NCI-H2227 (cell line): ENCODE measurements at regions not wholly inside any gene's neighbourhood (a gene's known extent, or its start where the extent isn't known, plus 50 kb on each side); places are given as distances from the start of the nearest gene placed in this dataset.

Source experiments
- DNase-seq: peaks from one replicate; lab custom pipeline; 2025; ENCODE audit not compliant: unreplicated experiment; lab: John Stamatoyannopoulos, UW

DNA sequence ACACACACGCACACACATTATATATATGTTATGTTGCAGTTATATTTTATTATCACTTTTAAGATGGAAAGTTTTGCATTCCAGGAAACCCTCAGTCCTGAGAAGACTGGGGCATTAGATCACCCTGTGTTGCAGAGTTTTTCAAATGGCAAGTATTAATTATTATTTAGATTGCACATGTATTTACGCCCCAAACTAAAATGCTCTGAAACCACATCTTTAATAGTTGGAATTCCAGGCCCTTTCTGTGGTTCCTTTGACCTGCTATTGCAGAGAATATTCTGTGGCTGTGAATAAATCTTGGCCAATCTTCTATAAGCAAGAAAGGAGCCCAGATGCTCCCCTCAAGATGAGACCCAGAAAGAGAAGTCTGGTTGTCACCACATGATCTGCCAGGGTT lies 427.0 kb upstream of the TNP1 start:
- no peak for DNase-seq

DNA sequence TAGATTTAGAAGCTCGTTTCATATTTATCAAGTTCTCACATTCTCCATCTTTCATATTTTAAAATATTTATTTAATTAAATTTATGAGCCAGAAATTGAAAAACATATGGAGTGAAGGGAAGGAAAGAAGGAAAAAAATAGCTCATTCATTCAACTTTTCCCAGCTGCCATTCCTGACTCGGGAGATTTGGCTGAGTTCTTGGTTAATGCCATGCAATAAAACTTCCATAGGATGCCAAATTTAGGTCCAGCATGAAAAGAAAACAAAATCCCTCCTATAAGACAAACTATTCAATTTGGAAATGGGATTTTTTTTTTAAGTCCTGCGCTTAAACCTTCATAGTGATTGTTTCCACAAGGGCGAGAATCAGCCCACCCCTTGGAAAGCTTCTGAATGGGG lies 426.1 kb upstream of the TNP1 start:
- no peak for DNase-seq

DNA sequence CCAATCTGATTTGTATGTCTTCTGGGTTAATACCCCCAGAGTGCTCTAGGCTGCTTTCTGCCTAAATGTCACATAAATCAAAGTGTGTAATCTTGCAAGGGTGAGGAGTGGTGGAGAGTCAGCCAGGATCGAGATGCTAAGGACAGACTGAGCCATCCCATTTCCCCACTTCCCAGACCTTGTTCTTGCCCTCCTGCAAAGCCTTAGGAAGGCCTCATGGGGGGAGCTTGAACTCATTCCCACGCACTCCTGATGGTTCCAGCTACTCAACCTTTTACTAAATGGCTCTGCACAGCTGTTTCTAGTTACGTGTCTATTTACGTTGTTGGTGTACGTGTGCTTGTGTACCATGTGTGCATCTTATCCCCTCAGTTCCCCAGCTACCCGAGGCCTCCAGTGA lies 423.6 kb upstream of the TNP1 start:
- DNase-seq: no peak

DNA sequence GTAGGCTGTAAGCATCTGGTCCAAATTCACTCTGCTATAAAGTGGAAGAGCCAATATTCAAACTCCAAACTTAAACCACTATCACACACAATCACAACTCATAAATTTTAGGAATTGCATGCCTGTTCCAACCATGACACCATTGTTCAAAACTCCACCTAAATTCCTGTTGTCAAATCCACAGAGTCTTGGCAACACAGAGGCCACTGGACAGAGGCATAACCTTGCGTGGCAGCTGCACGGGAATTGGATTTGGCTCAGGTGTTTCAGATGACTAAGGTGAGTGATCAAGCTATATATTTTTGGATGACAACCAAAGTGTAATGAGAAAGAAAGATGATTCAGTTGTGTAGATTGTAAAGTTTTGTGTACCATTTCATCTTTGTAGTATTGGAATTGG lies 422.7 kb upstream of the TNP1 start:
- no peak for DNase-seq

DNA sequence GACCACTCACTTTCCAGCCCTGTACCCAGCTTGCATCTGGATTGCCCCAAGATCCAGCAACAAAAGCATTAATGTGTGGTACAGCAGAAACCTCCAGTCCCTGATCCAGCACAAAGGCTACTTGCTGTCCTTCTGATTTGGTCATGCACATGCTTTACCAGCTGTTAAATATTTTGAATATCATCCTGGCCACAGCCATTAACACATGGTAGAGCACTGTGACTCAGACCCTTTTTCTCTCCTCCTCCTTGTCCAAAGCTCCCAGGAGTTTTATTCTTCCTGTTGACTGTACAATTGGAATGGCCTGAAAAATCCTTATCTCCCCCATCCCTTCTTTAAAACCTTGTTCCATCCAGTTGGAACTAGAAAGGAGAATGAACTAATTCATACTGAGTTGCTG lies 419.7 kb upstream of the TNP1 start:
- no peak for DNase-seq

DNA sequence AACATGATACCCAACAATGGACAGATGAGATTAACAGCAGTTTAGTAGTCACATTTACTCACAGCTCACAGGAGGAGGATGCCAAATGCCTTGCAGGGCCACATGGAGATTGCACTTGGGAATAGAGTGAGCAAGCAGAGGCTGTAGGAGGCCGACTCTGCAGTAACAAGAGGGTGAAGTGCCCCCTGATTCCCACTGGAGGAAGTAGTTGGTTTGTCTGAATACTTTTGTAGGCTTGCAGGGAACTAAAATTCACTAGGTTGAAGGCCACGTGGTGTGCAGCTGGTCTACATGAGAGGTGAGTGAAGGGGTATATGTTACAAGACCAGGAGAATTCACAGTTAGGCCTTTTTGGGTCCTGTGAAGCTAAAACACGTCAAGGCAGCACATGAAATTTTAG lies 419.3 kb upstream of the TNP1 start:
- no peak for DNase-seq

DNA sequence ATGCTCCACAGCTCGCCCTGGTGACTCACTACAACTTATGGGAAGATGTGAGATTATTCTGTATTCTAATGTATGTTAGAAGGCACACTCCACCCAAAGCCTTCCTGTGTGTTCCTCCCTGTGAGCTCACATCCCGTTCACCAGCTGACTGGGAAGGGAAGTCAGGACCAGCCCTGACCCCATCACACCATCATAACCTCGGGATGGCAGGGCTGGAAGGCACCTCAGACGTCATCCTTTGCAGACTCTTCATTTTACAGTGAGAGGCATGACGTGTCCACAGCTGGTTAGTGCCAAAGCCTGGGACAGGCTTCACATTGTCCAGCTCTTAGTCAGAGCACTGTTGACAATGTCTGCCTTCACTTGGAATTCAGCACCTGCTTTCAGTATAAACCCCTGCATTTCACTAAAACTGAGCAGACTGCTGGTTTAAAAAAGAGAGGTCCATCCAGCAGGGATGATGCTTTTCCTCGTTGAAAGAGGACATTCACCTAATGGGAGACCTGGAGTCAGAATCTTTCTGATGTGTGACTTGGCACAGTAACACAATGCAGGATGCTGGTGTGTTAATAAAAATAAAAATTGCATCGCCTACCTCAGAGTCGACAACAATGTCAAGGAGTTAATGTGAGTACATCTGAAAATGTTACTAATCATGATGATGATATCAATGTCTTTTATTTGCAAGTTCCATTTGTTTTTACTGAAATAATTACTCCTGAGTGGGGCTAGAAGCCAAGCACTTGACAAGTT lies 418.0 kb upstream of the TNP1 start:
- no peak for DNase-seq

DNA sequence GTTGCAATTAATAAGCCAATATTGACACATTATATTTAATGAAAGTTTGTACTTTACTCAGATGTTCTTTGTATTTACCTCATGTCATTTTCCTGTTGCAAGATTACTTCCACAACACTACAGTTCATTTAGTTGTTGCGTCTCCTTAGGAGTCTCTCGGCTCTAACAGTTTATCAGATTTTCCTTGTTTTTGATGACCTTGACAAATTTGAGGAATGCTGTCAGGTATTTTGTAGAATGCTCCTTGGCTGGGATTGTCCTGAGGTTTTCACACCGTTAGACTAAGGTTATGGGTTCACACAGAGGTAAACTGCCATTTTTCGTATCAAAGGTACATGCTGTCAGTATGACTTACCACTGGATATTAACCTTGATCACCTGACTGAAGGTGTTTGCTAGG lies 416.6 kb upstream of the TNP1 start:
- no peak for DNase-seq

DNA sequence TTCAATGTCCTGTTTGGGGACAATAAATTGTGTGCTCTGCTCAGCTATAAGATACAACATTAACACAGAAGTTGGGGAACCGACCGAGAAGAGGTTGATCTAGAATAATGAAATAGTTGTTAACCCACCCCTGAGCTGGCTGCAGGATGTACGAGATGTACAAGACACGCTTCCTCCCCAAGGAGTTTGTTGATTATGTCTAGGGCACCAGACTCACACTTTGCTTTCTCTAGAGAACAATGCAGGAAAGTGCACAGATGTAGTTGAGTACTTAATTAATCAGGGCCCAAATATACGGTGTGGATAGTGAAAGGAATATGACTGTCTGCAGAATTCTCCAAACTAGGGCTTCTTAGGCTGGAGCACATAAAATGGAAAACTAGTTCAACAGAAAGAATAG lies 415.2 kb upstream of the TNP1 start:
- no peak for DNase-seq

DNA sequence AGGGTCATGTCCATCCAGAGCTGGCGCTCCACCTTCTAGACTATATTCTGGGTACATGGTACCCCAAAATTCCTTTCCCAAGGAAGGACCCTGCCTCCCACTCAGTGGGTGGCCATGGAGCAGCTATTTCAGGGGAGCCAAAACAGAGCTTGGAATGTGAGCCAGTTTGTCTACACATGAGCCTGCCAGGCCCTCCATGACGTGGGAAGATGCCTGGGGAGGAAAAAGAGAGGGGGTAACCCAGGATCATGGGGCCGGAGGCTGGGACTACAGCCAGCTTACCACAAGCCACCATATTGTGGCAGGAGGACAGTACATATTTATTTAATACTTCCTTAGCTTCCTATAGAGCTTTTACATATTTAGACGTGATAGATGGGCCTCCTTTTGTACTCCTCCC lies 414.7 kb upstream of the TNP1 start:
- no peak for DNase-seq

DNA sequence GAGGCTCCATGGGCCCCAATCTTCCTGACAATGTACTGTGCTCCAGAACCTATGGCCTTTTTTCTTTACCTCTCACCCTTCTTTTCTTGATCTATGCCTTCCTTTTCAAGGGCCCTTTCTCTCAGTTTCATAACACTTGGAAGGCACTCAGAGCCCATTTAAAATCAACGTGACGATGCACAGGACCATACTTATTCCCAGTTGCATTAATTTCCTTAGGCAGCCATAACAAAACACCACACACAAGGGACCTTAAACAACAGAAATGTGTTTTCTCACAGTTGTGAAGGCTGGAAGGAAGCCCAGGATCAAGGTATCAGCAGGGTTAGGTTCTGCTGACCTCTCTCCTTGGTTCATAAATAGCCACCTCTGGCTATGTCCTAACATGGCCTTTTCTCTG lies 414.0 kb upstream of the TNP1 start:
- no peak for DNase-seq

DNA sequence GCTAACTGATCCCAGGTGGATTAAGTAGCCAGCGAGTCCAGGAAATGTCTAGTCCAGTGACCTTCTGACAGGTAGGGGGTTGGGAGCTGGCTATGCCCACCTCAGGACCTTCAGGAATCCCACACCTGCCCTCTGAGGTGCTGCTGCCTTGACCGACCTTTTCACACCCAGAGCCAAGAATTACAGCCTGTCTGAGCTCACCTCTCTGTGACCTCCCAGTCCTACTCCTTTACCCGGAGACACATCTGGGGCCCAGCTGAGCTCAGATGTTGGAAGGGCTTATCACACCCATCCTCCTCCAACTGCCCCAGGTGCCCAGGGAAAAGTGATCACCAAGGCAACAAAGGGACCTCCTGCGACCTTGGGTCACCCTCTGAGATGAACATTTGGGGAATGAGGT lies 413.3 kb upstream of the TNP1 start:
- no peak for DNase-seq

DNA sequence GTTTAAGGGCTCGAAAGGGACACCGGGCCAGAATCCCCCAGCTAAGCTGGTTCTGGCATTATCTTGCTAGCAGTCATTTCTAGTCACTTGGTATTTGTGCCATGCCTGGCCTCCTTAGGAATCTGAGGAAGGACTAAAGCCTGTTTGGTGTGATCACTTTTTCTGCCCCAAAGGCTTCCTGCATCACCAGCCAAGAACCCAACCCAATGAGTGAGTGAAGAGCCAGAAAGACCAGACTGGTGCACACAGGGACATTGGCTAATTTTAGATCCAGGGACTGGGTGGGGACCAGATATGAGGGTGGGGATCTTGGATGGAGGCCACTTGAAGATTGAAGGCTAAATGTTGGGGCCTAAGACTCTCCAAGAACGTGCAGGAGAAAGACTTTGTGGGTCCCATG lies 411.9 kb upstream of the TNP1 start:
- DNase-seq: no peak

DNA sequence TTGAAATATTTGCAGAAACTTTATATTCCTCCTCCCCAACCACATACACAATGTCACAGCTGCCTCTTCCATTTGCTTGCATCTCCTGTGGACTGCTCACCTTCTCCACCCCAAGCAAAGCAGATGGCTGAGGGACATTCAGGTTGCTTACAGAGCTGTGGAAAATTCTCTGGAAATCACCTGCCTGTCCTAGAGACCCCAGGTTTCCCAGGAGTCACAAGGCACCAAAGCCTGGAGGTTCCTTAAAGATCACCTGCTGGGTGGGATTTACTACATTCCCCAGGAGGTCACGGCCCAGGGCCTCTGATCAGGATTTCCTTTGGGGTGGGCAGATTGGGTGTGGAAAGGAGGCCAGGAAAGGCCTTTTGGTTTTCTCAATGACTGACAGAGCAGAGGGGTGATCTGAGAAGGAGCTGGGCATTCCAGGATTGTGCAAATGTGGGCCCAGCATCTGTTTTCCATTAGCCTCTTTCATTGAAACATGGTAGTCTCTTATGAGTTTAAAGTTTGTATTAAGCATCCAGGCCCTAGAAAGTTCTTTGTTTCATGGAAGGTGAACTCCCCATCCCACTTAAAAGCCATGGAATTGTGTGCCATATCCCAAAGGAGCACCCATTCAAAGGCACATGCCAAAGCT lies 410.7 kb upstream of the TNP1 start:
- no peak for DNase-seq

DNA sequence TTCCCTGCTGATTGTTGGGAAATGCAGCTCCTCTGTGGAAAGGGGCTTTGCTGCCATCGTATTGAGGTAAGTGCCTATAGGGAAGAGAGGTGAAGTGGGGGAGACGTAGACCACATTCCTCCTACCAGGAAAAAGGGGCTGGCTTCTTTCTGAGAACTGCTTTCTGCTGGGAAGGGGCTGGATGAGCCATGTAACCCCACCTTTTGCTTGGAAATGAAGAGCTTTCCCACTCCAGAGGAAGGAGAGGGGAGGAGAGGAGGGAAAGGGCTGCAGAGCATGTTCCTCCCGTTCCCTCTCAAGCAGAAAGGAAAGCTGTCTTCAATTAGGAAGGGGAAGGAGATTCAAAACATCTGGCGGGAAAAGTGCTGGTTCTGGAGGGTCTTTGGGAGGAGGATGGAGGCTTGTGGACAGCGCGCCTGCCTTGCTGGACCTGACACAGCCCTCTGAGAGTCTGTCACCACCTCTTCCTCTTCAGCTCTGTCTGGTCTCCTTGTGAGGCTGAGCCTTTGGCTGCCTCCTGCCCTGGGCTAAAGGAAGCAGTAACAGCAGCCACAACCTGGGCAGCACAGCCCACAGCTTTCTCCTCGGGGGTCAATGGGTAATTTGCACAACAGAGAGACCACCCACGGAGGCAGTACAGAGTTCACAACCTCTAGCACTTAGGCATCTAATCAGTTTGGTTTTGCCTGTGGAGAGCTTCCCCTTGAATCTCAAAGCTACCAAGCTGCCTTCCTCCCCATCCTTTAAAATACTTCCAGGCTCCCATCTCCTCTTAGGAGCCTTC lies 410.0 kb upstream of the TNP1 start:
- no peak for DNase-seq

DNA sequence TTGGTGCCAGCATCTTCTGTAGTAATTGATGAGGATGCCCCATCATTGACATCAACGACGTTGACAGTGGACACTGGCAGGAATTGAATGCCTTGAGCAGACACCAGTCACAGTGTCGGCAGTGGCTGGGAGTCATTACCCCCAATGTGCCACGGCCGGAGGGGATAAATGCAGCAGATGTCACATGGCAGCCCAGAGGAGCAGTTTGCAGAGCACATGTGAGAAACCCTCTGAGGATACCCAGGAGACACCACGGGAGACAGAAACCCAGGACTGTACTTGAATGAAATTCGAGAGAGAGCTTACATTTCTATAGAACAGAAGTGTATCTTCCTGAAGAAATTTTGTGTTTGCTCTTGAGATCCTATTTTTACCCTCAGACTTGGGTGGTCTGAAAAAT lies 409.1 kb upstream of the TNP1 start:
- DNase-seq: no peak

DNA sequence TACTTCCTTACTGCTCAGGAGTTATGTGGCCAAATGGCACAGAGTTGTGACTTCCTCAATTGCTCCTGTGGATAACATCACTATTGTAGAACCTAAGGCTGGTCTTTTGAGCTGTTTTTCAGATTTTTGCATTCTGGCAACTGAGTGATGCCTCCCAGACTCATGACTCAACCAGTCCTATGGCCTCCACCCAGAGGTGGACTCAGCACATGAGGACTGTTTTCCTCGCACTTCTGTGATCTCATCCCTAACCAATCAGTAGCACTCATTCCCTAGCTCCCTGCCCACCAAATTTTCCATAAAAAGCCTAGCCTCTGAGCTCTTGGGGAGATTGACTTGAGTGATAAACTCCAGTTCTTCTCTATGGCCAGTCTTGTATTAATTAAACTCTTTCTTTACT lies 407.9 kb upstream of the TNP1 start:
- DNase-seq: no peak

DNA sequence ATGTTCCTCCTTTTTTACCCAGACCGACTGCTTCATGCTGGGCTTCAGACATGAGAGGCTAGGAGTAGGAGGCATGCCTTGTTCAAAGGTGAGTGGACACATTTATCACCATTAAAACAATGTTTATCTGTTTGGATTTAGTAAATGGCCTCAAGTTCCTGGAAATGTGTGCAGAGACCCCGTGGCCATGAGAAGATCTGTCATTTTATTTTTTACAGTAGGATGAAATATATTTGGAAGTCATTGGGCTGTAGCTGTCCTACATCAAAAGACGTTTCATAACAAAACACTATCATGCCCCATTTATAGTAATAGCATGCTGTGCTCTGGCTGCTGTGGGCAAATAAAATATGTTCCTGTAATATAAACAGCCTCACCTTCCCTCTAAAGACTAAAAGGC lies 403.9 kb upstream of the TNP1 start:
- no peak for DNase-seq

DNA sequence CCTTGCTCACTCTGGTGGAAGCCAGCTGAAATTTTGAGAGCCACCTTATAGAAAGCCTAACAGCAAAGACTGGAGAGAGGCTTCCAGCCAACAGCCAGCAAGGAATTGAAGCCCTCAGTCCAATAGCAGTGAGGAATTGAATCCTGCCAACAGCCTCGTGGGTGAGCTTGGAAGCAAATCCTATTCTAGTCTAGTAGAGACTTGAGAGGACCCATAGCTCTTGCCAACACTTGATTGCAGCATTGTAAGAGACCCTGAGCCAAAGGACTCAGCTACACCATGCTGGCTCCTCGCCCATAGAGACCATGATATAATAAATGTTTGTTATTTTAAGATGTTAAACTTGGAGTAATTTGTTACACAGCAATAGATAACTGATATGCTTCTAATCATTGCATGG lies 403.0 kb upstream of the TNP1 start:
- DNase-seq: no peak

DNA sequence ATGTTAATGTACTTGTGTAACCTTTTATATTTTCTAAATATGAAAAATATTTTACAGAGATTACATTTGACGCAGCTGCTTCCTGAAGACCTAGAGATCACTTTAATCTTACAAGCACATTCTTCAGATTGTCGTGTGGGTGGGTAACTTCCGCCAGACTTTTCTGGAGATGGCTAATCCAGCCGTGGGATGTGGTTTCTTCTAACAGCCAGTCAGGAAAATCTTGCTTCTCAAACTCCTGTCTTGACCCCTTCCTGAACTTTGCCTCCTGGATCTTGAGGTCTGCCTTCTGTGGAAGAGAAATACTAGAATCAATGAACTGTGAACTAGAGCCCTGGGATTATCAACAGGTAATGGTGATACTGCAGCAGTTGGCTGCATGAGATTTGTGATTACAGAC lies 401.6 kb upstream of the TNP1 start:
- DNase-seq: no peak

DNA sequence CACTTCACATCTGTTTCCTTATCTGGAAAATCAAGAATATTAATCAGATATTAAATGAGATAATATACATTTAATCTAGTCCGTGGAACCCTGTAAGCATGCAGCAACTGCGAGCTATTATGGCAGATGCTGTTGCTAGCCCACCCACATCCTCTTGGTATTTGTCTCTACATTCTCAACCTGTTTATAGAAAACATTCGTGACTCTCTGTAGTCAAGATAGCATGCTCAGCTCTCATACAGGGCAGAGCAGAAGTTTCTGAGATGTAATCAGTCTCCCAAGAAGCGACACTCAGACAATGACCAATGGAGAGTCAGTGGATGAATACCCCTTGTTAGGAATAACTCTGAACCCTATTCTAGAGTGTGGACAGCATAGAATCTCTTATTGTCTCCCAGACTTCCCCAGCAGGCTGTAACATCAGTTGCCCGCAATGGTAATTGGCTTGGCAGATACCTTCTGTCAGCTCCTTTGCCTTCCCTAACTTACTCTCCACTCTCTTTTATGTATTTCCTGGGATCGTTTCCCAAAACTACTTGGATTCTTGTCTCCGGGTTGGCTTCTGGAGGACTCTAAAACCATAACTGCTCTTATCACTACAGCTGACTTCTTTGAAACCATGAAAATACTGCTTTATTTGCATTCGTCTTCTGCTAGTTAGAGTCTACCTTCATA lies 400.7 kb upstream of the TNP1 start:
- DNase-seq: no peak

DNA sequence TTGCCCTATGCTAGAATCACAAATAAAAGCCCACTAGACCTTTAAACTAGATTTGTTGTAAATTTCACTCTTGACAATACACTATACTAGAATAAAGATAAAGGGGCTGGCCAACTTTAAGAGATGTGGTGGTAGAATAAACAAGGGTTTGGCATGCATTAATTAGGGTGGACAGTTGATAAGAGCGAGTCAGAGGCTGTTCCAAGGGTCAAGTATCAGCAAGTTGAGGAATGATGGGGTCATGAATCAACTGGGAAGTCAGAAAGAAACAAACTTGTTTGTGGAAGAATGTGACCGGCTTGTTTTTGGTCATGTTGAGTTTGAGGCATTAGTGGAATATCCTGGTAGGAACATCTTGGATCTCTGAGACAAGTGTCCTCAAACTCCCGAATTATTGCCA lies 398.3 kb upstream of the TNP1 start:
- DNase-seq: no peak
